ENCODE measurements at regions not wholly inside any gene's neighbourhood (a gene's known extent, or its start where the extent isn't known, plus 50 kb on each side); places are given as distances from the start of the nearest gene placed in this dataset.

DNA sequence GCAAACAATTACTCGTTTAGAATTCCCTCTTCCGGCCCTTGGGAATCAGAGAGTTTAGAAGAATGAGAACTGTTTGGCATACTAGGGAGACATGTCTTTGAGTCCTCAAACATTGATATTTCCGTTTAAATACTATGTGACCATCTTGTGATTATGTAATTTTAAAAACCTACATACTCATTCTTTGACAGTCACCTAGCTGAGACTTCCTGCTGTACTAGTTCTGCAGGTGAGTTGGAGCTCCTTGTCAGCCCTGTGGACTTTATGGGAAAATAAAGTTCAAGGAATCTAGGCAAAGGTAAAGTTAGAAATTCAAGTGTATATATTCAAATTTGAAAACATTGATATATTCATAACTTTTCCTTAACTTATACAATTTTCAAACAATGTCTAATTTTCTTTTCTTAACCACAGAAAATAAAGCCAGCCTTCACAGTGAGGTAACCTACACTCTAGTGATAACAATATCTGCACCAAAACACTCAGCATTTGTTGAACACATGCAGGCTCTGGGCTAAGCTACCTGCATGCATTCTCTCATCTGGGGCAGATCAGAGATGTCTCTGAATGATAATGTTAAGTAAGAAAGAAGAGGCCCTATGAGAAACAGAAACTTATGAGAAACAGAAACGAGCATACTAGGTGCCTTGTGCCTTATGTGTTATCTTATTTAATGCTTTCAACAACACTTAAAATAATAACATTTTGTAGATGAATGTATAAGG lies 67.0 kb upstream of the BACE2 start:
- Histone ChIP-seq H3K27ac (ENCODE audit: low read depth, low read length) (no peak overlapping the region), H3K4me2 (ENCODE audit: low read length) (no peak overlapping the region), H3K9me3 (ENCODE audit: insufficient read depth, low read depth, low read length) (peaks cover 3% of the 10 kb centered on the region), H3K36me3 (ENCODE audit: insufficient read depth, low read length) (no peaks in the 10 kb centered on the region), H4K20me1 (ENCODE audit: insufficient read depth, low read length) (no peaks in the 10 kb centered on the region), H3K4me1 (ENCODE audit: insufficient read depth, low read length) (no peaks in the 10 kb centered on the region), H3K27me3 (ENCODE audit: insufficient read depth, low read length) (no peaks in the 10 kb centered on the region), H3K4me3 (ENCODE audit: insufficient read depth, low read depth, low read length) (no peak overlapping the region), H2AFZ (ENCODE audit: low read depth, low read length) (no peak overlapping the region), H3K9ac (ENCODE audit: low read length) (no peak overlapping the region), H3K79me2 (ENCODE audit: insufficient read depth, low read length) (no peaks in the 10 kb centered on the region)
- Mint-ChIP-seq H3K36me3 (ENCODE audit: low read depth, unreplicated experiment) (no peaks in the 10 kb centered on the region), H3K27me3 (ENCODE audit: low read depth, unreplicated experiment) (no peaks in the 10 kb centered on the region), H3K4me1 (ENCODE audit: low read depth, unreplicated experiment) (no peaks in the 10 kb centered on the region), H3K27ac (ENCODE audit: unreplicated experiment) (no peak overlapping the region), H3K4me3 (ENCODE audit: unreplicated experiment) (no peak overlapping the region), H3K9me3 (ENCODE audit: unreplicated experiment) (peaks cover 8% of the 10 kb centered on the region)
- TF ChIP-seq EZH2 (IDR thresholded peaks at IDR 0.05; ENCODE audit: insufficient read depth, low read length) (no peak), CTCF (IDR thresholded peaks at IDR 0.05; ENCODE audit: insufficient read depth, low read depth, low read length) (no peak)
- FAIRE-seq (no peak), DNase-seq (ENCODE audit: low read depth) (no peak)

- no peaks in the 10 kb centered on the region for H3K27me3 ChIP-seq (ENCODE audit: insufficient read depth, low read length)
- H3K4me2 ChIP-seq (ENCODE audit: low read length) = no peak overlapping the region
- H3K4me3 Mint-ChIP-seq (ENCODE audit: unreplicated experiment) = no peak overlapping the region
- no peak overlapping the region for H3K27ac ChIP-seq (ENCODE audit: low read depth, low read length)
- H3K4me1 Mint-ChIP-seq (ENCODE audit: low read depth, unreplicated experiment) = no peaks in the 10 kb centered on the region
- no peaks in the 10 kb centered on the region for H3K79me2 ChIP-seq (ENCODE audit: insufficient read depth, low read length)
- DNase-seq (ENCODE audit: low read depth) (no peak), FAIRE-seq (no peak)
- no peak overlapping the region for H3K27ac Mint-ChIP-seq (ENCODE audit: unreplicated experiment)
- H4K20me1 ChIP-seq (ENCODE audit: insufficient read depth, low read length) = no peaks in the 10 kb centered on the region
- no peak overlapping the region for H2AFZ ChIP-seq (ENCODE audit: low read depth, low read length)
- no peak overlapping the region for H3K9ac ChIP-seq (ENCODE audit: low read length)
- peaks cover 3% of the 10 kb centered on the region for H3K9me3 ChIP-seq (ENCODE audit: insufficient read depth, low read depth, low read length)
- no peaks in the 10 kb centered on the region for H3K4me1 ChIP-seq (ENCODE audit: insufficient read depth, low read length)
- H3K36me3 ChIP-seq (ENCODE audit: insufficient read depth, low read length) = no peaks in the 10 kb centered on the region
- H3K36me3 Mint-ChIP-seq (ENCODE audit: low read depth, unreplicated experiment) = no peaks in the 10 kb centered on the region
- H3K27me3 Mint-ChIP-seq (ENCODE audit: low read depth, unreplicated experiment) = no peaks in the 10 kb centered on the region
- peaks cover 8% of the 10 kb centered on the region for H3K9me3 Mint-ChIP-seq (ENCODE audit: unreplicated experiment)
- H3K4me3 ChIP-seq (ENCODE audit: insufficient read depth, low read depth, low read length) = no peak overlapping the region
- TF ChIP-seq CTCF (IDR thresholded peaks at IDR 0.05; ENCODE audit: insufficient read depth, low read depth, low read length) (no peak), EZH2 (IDR thresholded peaks at IDR 0.05; ENCODE audit: insufficient read depth, low read length) (no peak)
Observed at GRCh38 chr21:41102281-41102680, 65.7 kb upstream of the BACE2 start.

DNA sequence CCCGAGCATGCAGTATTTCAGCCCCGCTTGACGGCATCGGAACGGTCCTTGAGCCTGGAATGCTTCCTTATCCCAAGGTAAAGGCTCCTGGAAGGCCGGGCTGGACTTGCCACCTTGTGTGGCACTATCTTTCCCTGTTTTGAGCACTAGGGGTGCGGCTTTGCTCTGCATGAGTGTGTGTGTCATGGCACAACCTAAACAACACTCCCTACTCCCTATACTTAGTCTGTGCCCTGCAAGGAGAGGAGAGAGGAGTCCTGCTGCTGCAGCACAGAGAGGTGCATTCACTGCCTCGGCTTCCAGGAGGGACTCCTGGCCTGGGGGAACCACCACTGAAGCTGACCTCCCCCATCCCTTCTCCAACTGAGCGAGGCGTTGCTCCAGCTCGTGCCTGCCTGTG lies 60.4 kb upstream of the BACE2 start:
- Histone ChIP-seq H3K36me3 (ENCODE audit: insufficient read depth, low read length) (no peaks in the 10 kb centered on the region), H3K4me3 (ENCODE audit: insufficient read depth, low read depth, low read length) (no peak overlapping the region), H3K9me3 (ENCODE audit: insufficient read depth, low read depth, low read length) (no peaks in the 10 kb centered on the region), H4K20me1 (ENCODE audit: insufficient read depth, low read length) (no peaks in the 10 kb centered on the region), H3K27ac (ENCODE audit: low read depth, low read length) (no peak overlapping the region), H3K79me2 (ENCODE audit: insufficient read depth, low read length) (no peaks in the 10 kb centered on the region), H3K4me2 (ENCODE audit: low read length) (no peak overlapping the region), H2AFZ (ENCODE audit: low read depth, low read length) (no peak overlapping the region), H3K27me3 (ENCODE audit: insufficient read depth, low read length) (no peaks in the 10 kb centered on the region), H3K9ac (ENCODE audit: low read length) (no peak overlapping the region), H3K4me1 (ENCODE audit: insufficient read depth, low read length) (peaks cover under 1% of the 10 kb centered on the region)
- H3K4me3 Mint-ChIP-seq (ENCODE audit: unreplicated experiment) = no peak overlapping the region
- TF ChIP-seq CTCF (IDR thresholded peaks at IDR 0.05; ENCODE audit: insufficient read depth, low read depth, low read length) (no peak), EZH2 (IDR thresholded peaks at IDR 0.05; ENCODE audit: insufficient read depth, low read length) (no peak)
- H3K4me1 Mint-ChIP-seq (ENCODE audit: low read depth, unreplicated experiment) = peaks cover 2% of the 10 kb centered on the region
- no peak overlapping the region for H3K27ac Mint-ChIP-seq (ENCODE audit: unreplicated experiment)
- no peaks in the 10 kb centered on the region for H3K36me3 Mint-ChIP-seq (ENCODE audit: low read depth, unreplicated experiment)
- H3K9me3 Mint-ChIP-seq (ENCODE audit: unreplicated experiment) = peaks cover 10% of the 10 kb centered on the region
- FAIRE-seq = no peak
- no peak for DNase-seq (ENCODE audit: low read depth)
- H3K27me3 Mint-ChIP-seq (ENCODE audit: low read depth, unreplicated experiment) = peaks cover 11% of the 10 kb centered on the region

All from astrocyte (in vitro differentiated cells and primary cell).